T-helper 17 cell (primary cell): ENCODE measurements at regions not wholly inside any gene's neighbourhood (a gene's known extent, or its start where the extent isn't known, plus 50 kb on each side); places are given as distances from the start of the nearest gene placed in this dataset.

ENCODE experiments used
- ATAC-seq: fragments of 150-1000 bp; cut with Tn5 transposase; 2 replicates; pipeline ENCODE4 v1.10.0; 2021; ENCODE audit warnings: mild to moderate bottlenecking, moderate library complexity
- DNase-seq, 3 donors: peaks; one replicate each; pipeline versions ENCODE4 v3.0.0 to v3.0.0-alpha.2; 2020 to 2021
- H3K9me3 ChIP-seq: one replicate; pipeline ENCODE4 v1.7.0; 2013; ENCODE audit warnings: low read length, mild to moderate bottlenecking; ENCODE audit not compliant: control insufficient read depth, poor library complexity, severe bottlenecking
- H3K27ac Mint-ChIP-seq: one replicate; pipeline ENCODE4 v1.8.0; 2022; ENCODE audit warnings: mild to moderate bottlenecking, moderate library complexity, mixed read lengths
- H3K27me3 Mint-ChIP-seq: one replicate; pipeline ENCODE4 v1.8.0; 2022; ENCODE audit warnings: mixed read lengths
- H3K36me3 Mint-ChIP-seq: one replicate; pipeline ENCODE4 v1.8.0; 2022; ENCODE audit warnings: low read depth, mixed read lengths
- H3K4me1 Mint-ChIP-seq: one replicate; pipeline ENCODE4 v1.8.0; 2022; ENCODE audit warnings: mild to moderate bottlenecking, mixed read lengths
- H3K4me3 Mint-ChIP-seq: one replicate; pipeline ENCODE4 v1.8.0; 2022; ENCODE audit warnings: mild to moderate bottlenecking, moderate library complexity, mixed read lengths

DNA sequence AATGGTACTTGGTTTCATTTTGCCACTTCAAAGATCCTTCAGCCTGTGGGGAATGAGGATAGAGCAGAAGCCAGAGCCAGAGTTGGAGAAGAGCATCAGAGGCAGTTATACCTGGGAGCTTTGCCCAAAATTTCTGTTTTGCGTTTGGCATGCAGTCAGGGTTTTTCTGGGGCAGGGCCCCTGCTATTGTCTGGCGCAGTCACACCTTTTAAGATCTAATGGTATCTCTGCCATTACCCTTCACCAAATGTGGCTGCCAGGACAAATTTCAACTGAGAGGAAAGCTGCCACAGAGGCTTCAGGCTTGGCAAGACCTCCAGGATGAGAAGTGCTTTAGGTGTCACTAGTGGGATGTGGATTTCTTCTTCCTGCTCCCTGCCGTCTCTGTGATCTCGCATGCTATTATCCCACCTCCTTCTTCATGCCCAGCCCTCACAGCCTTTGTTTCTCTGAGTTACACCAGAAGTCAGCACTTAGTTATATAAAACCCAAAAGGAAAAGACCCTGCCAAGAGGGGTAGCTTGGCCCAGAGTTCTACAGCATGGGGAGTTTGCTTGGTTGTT lies 357.0 kb downstream of the TLE4 start:
- H3K9me3 ChIP-seq, result no peaks in the 10 kb centered on the region
- H3K4me3 Mint-ChIP-seq, result no peak overlapping the region
- ATAC-seq (no peak), DNase-seq (no peak)
- H3K27ac Mint-ChIP-seq, result no peak overlapping the region
- H3K4me1 Mint-ChIP-seq, result no peaks in the 10 kb centered on the region
- peaks cover 4% of the 10 kb centered on the region for H3K27me3 Mint-ChIP-seq
- peaks cover 5% of the 10 kb centered on the region for H3K36me3 Mint-ChIP-seq

DNA sequence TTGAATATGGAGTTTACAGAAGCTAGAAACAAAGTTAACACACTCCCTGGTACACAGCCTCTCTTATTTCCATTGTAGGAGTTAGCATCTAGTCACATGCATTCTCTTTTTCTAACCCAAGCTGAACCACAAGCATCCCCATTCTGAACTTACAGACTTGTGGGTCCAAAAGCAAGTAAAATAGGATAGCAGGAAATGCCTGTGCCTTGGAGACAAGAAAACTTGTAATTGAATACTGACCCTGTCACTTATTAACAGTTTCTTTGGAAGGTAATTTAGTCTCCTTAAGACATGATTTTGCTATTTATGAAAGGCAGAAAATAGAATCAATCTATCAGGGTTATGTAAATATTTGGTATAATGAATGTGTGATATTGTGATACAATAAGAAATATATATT lies 353.6 kb downstream of the TLE4 start:
- Mint-ChIP-seq H3K27ac (no peak overlapping the region), H3K27me3 (peaks cover 4% of the 10 kb centered on the region), H3K4me3 (no peak overlapping the region), H3K4me1 (no peaks in the 10 kb centered on the region), H3K36me3 (peaks cover 5% of the 10 kb centered on the region)
- DNase-seq (no peak), ATAC-seq (no peak)
- H3K9me3 ChIP-seq, result no peaks in the 10 kb centered on the region

DNA sequence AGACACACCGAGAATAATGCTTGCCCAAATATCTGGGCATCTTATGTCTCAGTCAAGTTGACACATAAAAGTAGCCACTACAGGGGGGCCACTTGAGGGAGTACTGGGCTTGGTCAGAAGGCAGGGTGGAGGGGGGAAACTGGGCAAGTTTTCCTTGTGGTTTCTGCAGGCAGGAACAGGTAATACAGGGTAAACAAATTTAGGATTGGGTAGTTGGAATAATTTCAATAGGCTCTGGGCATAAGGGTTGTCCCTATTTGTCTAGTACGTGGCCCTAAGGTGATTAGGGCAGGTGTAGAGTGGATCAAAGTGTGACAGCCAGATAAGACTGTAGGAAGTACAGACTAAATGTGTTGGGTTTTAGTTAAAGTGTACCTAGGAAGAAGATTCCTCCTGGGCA lies 353.1 kb downstream of the TLE4 start:
- peaks cover 5% of the 10 kb centered on the region for H3K36me3 Mint-ChIP-seq
- no peak overlapping the region for H3K27ac Mint-ChIP-seq
- no peaks in the 10 kb centered on the region for H3K9me3 ChIP-seq
- H3K4me3 Mint-ChIP-seq, result no peak overlapping the region
- H3K27me3 Mint-ChIP-seq, result peaks cover 4% of the 10 kb centered on the region
- H3K4me1 Mint-ChIP-seq, result no peaks in the 10 kb centered on the region
- no peak for DNase-seq
- no peak for ATAC-seq

DNA sequence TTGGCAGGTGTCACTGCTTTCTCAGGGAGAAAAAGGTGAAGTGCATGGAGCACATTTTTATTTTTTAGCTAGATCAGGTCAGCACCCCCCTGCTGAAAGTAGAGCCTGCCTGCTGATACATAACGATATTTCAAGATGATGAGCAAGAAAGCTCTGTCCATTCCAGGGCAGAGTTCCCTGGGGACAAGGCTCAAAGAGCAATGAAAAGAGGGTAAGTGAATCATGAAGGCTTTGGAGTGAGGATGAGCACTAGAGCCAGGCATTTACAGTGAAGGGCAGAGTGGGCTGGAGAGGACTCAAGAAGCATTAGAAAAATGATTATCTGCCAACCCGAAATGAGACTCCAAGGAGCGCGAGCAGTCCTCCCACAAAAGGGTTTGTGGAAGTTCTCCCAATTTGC lies 345.7 kb downstream of the TLE4 start:
- Mint-ChIP-seq H3K4me1 (no peaks in the 10 kb centered on the region), H3K27me3 (no peaks in the 10 kb centered on the region), H3K36me3 (no peaks in the 10 kb centered on the region), H3K27ac (no peak overlapping the region), H3K4me3 (no peak overlapping the region)
- no peaks in the 10 kb centered on the region for H3K9me3 ChIP-seq
- DNase-seq (no peak), ATAC-seq (no peak)

DNA sequence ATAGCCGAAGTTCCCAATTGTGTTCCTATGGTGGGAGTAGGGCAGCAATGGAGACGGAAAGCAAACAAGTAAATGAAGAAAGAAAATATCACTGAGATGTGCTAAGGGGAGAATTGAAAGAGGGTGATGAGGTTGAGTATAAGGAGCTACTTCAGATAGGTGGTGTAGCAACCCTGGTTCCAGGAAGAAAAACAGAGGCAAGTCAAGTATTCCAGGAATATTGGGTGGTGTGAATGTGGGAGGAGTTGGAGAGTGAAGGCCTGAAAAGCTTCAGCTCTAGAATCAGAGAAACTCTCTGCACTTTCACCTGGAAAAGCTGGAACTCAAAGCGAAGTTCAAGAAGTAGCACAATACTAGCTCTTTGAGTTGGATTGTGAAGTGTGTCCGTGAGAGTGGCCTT lies 342.1 kb downstream of the TLE4 start:
- H3K9me3 ChIP-seq, result no peaks in the 10 kb centered on the region
- Mint-ChIP-seq H3K36me3 (no peaks in the 10 kb centered on the region), H3K4me3 (no peak overlapping the region), H3K27me3 (no peaks in the 10 kb centered on the region), H3K4me1 (no peaks in the 10 kb centered on the region), H3K27ac (no peak overlapping the region)
- ATAC-seq (no peak), DNase-seq (no peak)

DNA sequence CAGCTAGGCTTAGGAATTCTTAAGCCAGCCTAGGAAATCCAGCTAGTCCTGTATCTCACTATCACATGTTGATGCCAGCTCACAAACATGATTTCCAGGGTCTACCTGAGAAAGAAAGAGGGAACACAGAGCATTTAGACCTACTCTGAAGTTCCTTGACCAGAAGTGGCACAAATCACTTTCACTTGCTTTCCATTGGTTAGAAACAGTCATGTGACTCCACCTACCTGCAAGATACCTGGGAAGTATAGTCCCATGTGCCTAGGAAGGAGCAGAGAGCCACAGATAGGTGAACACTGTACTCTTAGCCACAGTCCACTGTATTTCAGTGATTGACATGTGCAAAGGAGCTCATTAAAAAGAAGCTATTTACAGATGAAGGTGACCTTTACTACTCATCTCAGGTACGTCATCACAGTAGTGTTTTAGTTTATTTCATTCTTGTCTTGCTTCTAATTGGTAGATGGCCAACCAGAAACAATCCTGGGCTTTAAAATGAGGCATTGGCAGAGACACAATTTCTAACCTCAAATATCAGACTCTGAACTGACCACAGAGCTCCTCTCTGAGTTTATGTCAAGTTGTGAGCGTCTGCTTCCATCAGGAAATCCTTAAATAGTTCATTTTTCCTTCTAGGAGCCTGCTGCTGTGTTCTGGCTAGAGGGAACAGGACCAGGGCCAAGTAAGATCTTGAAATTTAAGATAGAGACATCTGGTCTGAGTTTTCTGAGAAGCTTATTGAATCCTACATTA lies 340.7 kb downstream of the TLE4 start:
- H3K27me3 Mint-ChIP-seq, result no peaks in the 10 kb centered on the region
- ATAC-seq (no peak), DNase-seq (no peak)
- no peaks in the 10 kb centered on the region for H3K36me3 Mint-ChIP-seq
- no peak overlapping the region for H3K27ac Mint-ChIP-seq
- no peaks in the 10 kb centered on the region for H3K9me3 ChIP-seq
- no peaks in the 10 kb centered on the region for H3K4me1 Mint-ChIP-seq
- H3K4me3 Mint-ChIP-seq, result no peak overlapping the region

DNA sequence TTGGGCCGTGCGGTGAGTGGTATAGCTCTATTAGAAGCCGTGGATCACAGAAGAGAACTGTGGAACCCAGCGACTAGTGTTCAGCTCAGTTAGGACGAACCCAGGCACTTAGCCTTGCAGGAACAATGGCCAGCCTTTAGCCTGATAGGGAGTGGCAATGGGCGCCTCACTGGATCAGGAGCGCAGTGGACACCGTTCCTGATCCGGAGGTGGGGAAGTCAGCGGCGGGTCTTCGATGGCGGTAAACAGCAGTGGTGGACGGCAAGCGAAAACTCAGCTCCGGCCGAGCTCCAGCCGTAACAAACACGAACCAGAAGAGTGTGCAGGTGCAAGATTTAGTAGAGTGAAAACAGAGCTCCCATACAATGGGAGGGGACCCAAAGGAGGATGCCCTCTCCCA lies 340.0 kb downstream of the TLE4 start:
- H3K36me3 Mint-ChIP-seq, result no peaks in the 10 kb centered on the region
- ATAC-seq, result no peak
- H3K9me3 ChIP-seq, result no peaks in the 10 kb centered on the region
- H3K27ac Mint-ChIP-seq, result no peak overlapping the region
- DNase-seq, result no peak
- H3K4me1 Mint-ChIP-seq, result no peaks in the 10 kb centered on the region
- no peaks in the 10 kb centered on the region for H3K27me3 Mint-ChIP-seq
- no peak overlapping the region for H3K4me3 Mint-ChIP-seq

DNA sequence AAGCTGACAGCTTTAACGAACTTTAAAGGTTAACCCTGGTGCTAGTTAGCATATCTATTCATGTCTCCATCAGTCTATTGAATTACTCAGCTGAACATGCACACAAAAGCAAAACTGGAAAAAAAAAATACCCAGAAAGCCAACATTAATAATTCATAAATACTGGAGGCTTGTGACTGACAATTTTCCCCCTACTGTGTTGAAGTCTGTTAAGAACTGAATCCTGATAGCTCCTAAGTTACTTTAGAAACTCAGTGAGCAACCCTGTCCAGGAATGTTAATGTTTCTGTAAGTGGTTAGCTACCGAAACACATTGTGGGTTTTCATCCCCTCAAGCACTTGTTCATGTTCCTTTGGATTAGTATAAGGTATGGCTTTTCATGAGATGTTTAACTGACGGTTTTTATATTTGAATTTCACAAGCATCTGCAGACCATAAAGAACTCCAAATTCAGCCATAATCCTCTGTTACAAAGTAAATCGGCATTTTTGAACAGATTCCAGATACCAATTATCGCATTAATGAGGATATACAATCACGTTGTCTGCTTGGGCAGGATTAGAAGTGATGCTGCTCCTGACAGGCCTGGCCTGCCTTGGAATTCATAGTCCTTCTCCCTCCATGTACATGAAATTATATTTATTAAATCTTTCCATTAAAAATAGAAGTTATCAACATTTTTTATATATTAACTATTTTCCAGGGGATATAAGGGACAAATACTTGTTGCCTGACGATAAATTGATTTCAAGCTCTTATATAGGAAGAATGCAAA lies 331.2 kb downstream of the TLE4 start:
- DNase-seq (no peak), ATAC-seq (no peak)
- no peaks in the 10 kb centered on the region for H3K36me3 Mint-ChIP-seq
- no peaks in the 10 kb centered on the region for H3K4me1 Mint-ChIP-seq
- H3K27ac Mint-ChIP-seq, result no peak overlapping the region
- peaks cover 10% of the 10 kb centered on the region for H3K27me3 Mint-ChIP-seq
- no peak overlapping the region for H3K4me3 Mint-ChIP-seq
- H3K9me3 ChIP-seq, result no peaks in the 10 kb centered on the region

DNA sequence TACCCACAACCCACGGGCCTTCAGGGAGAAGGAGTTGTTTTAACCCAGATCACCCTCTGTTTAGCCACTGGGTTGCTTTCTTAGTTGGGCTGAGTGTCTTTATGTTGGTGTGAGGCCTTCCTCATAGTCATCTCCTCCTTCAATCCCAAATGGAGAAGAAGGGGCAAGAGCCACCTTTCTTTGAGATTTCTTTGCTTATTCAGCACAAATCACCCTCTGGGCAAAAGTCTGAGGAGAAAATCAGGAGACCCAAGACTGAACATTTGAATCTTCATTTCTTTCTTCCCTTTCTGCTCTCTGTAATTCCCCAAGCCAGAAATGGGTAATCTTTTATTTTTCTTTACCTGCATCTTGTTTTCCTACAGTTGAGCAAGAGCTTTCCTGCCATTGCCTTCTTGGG lies 329.0 kb downstream of the TLE4 start:
- Mint-ChIP-seq H3K36me3 (no peaks in the 10 kb centered on the region), H3K4me1 (no peaks in the 10 kb centered on the region), H3K4me3 (no peak overlapping the region), H3K27ac (no peak overlapping the region), H3K27me3 (peaks cover 10% of the 10 kb centered on the region)
- no peak for ATAC-seq
- no peaks in the 10 kb centered on the region for H3K9me3 ChIP-seq
- DNase-seq, result no peak

DNA sequence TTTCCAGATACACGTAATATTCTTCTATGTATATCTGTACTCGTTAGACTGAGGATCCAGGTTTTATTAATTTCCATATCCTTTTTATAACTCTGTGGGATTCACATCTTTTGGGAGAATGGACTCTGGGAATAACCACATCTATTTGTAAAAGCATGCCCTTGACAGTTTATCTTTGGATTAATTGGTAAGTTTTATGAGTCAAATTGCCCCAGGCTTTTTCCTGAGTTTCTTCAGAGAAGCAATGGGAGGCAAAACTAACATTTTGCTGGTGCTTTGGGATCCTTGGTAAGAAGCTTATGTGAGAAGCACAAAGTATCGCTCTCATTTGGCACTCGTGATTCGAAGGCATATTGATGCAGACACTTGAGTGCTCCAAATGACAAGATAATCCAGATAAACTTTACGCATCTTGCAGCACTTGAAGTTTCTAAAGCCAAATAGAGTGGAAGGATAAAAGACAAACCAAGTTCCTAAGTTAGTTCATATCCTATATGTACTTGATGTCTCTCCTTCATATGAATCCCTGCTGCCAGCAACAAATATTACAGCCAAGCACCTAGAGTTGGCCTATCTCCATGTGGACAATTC lies 324.7 kb downstream of the TLE4 start:
- H3K27me3 Mint-ChIP-seq, result peaks cover 5% of the 10 kb centered on the region
- no peaks in the 10 kb centered on the region for H3K4me1 Mint-ChIP-seq
- no peak overlapping the region for H3K4me3 Mint-ChIP-seq
- ATAC-seq, result no peak
- H3K27ac Mint-ChIP-seq, result no peak overlapping the region
- no peak for DNase-seq
- no peaks in the 10 kb centered on the region for H3K36me3 Mint-ChIP-seq
- no peaks in the 10 kb centered on the region for H3K9me3 ChIP-seq

DNA sequence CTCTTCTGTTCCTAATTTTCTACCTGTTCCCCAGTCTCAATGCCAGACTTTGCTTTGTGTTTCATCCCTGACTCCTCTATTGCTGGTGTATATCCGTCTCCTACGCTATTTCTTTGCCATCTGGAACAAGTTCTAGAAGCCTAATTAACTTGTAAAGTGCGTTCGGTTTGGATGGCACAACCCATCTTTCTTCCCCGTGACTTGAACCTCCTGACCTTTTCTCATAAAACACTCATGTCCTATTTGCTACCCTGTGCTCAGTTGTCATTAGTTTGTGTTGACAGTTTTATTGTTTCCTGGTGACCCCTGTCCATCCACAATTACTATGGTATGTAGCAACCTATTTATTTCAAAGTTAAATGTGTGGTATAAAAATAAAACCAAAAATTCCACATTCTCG lies 323.5 kb downstream of the TLE4 start:
- DNase-seq, result no peak
- Mint-ChIP-seq H3K36me3 (no peaks in the 10 kb centered on the region), H3K4me1 (no peaks in the 10 kb centered on the region), H3K4me3 (no peak overlapping the region), H3K27me3 (peaks cover 5% of the 10 kb centered on the region), H3K27ac (no peak overlapping the region)
- no peak for ATAC-seq
- H3K9me3 ChIP-seq, result no peaks in the 10 kb centered on the region

DNA sequence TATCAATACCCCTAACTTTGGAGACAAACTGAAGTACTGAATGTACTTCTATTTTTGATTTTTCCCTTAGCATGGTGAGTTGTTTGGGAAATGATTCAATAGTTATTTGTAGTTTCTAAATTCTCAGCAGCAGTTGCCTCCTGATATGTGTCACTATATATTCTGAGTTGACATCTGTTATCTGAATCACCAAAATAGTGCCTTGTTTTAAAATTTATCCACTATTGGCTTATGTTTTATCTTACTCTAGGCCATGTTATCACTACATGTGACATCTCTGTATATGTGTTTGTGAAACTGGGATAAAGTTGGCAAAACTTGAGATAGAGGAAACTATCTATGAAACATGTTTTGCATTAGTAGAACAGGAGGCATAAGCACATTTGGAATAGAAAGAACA lies 317.6 kb downstream of the TLE4 start:
- H3K9me3 ChIP-seq, result no peaks in the 10 kb centered on the region
- ATAC-seq, result no peak

DNA sequence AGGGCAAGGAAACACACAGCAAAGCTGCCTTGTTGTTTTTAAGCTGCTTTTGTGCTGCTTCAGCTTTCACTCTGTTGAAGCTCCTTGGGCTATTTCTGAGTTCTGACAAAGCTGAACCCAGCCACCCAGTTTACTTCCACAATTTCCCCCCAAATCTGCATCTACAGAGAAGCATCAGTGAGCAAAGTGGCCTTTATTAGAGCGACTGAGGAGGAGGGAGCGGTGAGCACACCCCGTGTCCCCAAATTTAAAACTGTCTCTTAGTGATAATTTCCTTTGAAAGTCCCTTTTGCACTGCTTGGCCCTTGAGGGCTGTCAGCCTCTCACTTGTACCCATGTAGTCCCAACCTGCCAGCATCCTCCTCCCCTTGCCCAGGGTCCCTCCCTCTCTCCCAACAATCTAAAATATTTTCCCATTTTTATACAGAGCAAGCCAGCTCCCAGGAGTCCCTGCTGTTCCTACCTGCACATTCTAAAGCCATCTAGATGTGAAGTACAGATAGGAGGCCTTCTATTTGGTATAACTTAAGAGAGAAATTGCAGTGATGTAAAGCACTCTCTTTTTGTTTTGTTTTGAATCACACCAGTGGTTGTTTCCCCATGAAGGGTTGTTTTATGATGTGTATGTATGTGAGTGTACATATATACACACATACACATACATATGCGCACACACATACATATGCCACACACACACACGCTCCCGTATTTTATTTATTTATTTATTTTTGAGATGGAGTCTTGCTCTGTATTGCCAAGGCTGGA lies 313.5 kb downstream of the TLE4 start:
- Mint-ChIP-seq H3K27ac (peak overlapping the region; percentile 66), H3K27me3 (no peaks in the 10 kb centered on the region), H3K4me3 (peak overlapping the region; percentile 31), H3K4me1 (peaks cover 42% of the 10 kb centered on the region), H3K36me3 (no peaks in the 10 kb centered on the region)
- H3K9me3 ChIP-seq, result no peaks in the 10 kb centered on the region
- ATAC-seq (no peak), DNase-seq (no peak)

More for the DNA sequence above, 317.6 kb downstream of the TLE4 start:
- no peak overlapping the region for H3K4me3 Mint-ChIP-seq
- H3K4me1 Mint-ChIP-seq, result peaks cover 13% of the 10 kb centered on the region
- peaks cover 5% of the 10 kb centered on the region for H3K27me3 Mint-ChIP-seq
- DNase-seq, result no peak
- H3K27ac Mint-ChIP-seq, result no peak overlapping the region
- no peaks in the 10 kb centered on the region for H3K36me3 Mint-ChIP-seq
